Right renal cortex interstitium (tissue), 3 donors: ENCODE measurements at regions not wholly inside any gene's neighbourhood (a gene's known extent, or its start where the extent isn't known, plus 50 kb on each side); places are given as distances from the start of the nearest gene placed in this dataset.

Experiments
- DNase-seq, 3 donors: peaks; one replicate each; pipeline ENCODE4 v3.0.0-alpha.2; 2013; ENCODE audit warnings: low read depth in 3 of 3, low spot score in 2 of 3

- DNase-seq, result no peak
These were observed 200.2 kb downstream of the BRD1 start for GRCh38 chr22:49627217-49628181.

- no peak for DNase-seq
These were observed 201.1 kb downstream of the BRD1 start for GRCh38 chr22:49626361-49627216.

- no peak for DNase-seq
These were observed 203.1 kb downstream of the BRD1 start for GRCh38 chr22:49624421-49625177.

- DNase-seq, result no peak
These were observed 204.0 kb downstream of the BRD1 start for GRCh38 chr22:49623715-49624114.

- no peak for DNase-seq
These were observed 204.5 kb downstream of the BRD1 start for GRCh38 chr22:49623176-49623575.

GRCh38 chr22:49622241-49623105 lies 205.2 kb downstream of the BRD1 start:
- DNase-seq, result no peak

GRCh38 chr22:49621601-49622210 lies 206.0 kb downstream of the BRD1 start:
- no peak for DNase-seq

GRCh38 chr22:49620666-49621065 lies 207.0 kb downstream of the BRD1 start:
- no peak for DNase-seq

GRCh38 chr22:49620003-49620556 lies 207.6 kb downstream of the BRD1 start:
- DNase-seq, result no peak

GRCh38 chr22:49619301-49619700 lies 208.4 kb downstream of the BRD1 start:
- DNase-seq, result no peak

- no peak for DNase-seq
These were observed 209.1 kb downstream of the BRD1 start for GRCh38 chr22:49618677-49618953.

GRCh38 chr22:49617866-49618676 lies 209.6 kb downstream of the BRD1 start:
- no peak for DNase-seq

- no peak for DNase-seq
These were observed 210.4 kb downstream of the BRD1 start for GRCh38 chr22:49617264-49617663.

- no peak for DNase-seq
These were observed 211.1 kb downstream of the BRD1 start for GRCh38 chr22:49616356-49617231.

- DNase-seq, result no peak
These were observed 212.4 kb downstream of the BRD1 start for GRCh38 chr22:49614966-49615965.

GRCh38 chr22:49613511-49614270 lies 214.0 kb downstream of the BRD1 start:
- DNase-seq, result no peak
